ENCODE measurements at regions not wholly inside any gene's neighbourhood (a gene's known extent, or its start where the extent isn't known, plus 50 kb on each side); places are given as distances from the start of the nearest gene placed in this dataset.

- TF ChIP-seq CTCF (IDR thresholded peaks at IDR 0.05 in 8 of 11, conservative IDR thresholded peaks at IDR 0.05 in 3 of 11) (no peak), POLR2A (IDR thresholded peaks at IDR 0.05) (no peak), POLR2AphosphoS5 (IDR thresholded peaks at IDR 0.05) (no peak)
Observed at GRCh38 chr7:145020454-145020853, 184.6 kb upstream of the TPK1 start.
